ENCODE measurements at regions not wholly inside any gene's neighbourhood (a gene's known extent, or its start where the extent isn't known, plus 50 kb on each side); places are given as distances from the start of the nearest gene placed in this dataset.

GRCh38 chr11:109093354-109093753 lies 328.6 kb upstream of the C11orf87 start:
- DNase-seq (ENCODE audit: low spot score in 2 of 2) (no peak), FAIRE-seq (no peak)

- peak; percentile 6 for FAIRE-seq
- DNase-seq (ENCODE audit: low spot score in 2 of 2): no peak
Measured at GRCh38 chr11:109096266-109096665, 325.7 kb upstream of the C11orf87 start.

- DNase-seq (ENCODE audit: low spot score in 2 of 2) (no peak), FAIRE-seq (no peak)
Measured at GRCh38 chr11:109106151-109106906, 315.7 kb upstream of the C11orf87 start.

GRCh38 chr11:109109150-109109549 lies 312.8 kb upstream of the C11orf87 start:
- DNase-seq (ENCODE audit: low spot score in 2 of 2) (no peak), FAIRE-seq (no peak)

- DNase-seq (ENCODE audit: low spot score in 2 of 2) (no peak), FAIRE-seq (no peak)
Measured at GRCh38 chr11:109109571-109110315, 312.2 kb upstream of the C11orf87 start.

GRCh38 chr11:109112261-109112660 lies 309.7 kb upstream of the C11orf87 start:
- DNase-seq (ENCODE audit: low spot score in 2 of 2) (no peak), FAIRE-seq (no peak)

GRCh38 chr11:109112821-109113280 lies 309.1 kb upstream of the C11orf87 start:
- FAIRE-seq: no peak
- no peak for DNase-seq (ENCODE audit: low spot score in 2 of 2)

GRCh38 chr11:109120341-109120740 lies 301.6 kb upstream of the C11orf87 start:
- FAIRE-seq (no peak), DNase-seq (ENCODE audit: low spot score in 2 of 2) (no peak)

GRCh38 chr11:109121173-109121932 lies 300.6 kb upstream of the C11orf87 start:
- FAIRE-seq (no peak), DNase-seq (ENCODE audit: low spot score in 2 of 2) (no peak)

- no peak for FAIRE-seq
- DNase-seq (ENCODE audit: low spot score in 2 of 2): no peak
Measured at GRCh38 chr11:109123816-109124787, 297.9 kb upstream of the C11orf87 start.

- FAIRE-seq (no peak), DNase-seq (ENCODE audit: low spot score in 2 of 2) (no peak)
Measured at GRCh38 chr11:109130910-109131309, 291.1 kb upstream of the C11orf87 start.

GRCh38 chr11:109132539-109132938 lies 289.5 kb upstream of the C11orf87 start:
- DNase-seq (ENCODE audit: low spot score in 2 of 2) (no peak), FAIRE-seq (no peak)

GRCh38 chr11:109133159-109133558 lies 288.8 kb upstream of the C11orf87 start:
- FAIRE-seq (no peak), DNase-seq (ENCODE audit: low spot score in 2 of 2) (no peak)

GRCh38 chr11:109135627-109136026 lies 286.4 kb upstream of the C11orf87 start:
- no peak for FAIRE-seq
- DNase-seq (ENCODE audit: low spot score in 2 of 2): no peak

- DNase-seq (ENCODE audit: low spot score in 2 of 2) (no peak), FAIRE-seq (no peak)
Measured at GRCh38 chr11:109138196-109138595, 283.8 kb upstream of the C11orf87 start.

- FAIRE-seq: no peak
- no peak for DNase-seq (ENCODE audit: low spot score in 2 of 2)
Measured at GRCh38 chr11:109140426-109140825, 281.6 kb upstream of the C11orf87 start.

- FAIRE-seq: no peak
- no peak for DNase-seq (ENCODE audit: low spot score in 2 of 2)
Measured at GRCh38 chr11:109140857-109141515, 281.0 kb upstream of the C11orf87 start.

- FAIRE-seq (no peak), DNase-seq (ENCODE audit: low spot score in 2 of 2) (no peak)
Measured at GRCh38 chr11:109145287-109145686, 276.7 kb upstream of the C11orf87 start.

- DNase-seq (ENCODE audit: low spot score in 2 of 2) (no peak), FAIRE-seq (no peak)
Measured at GRCh38 chr11:109147726-109148125, 274.3 kb upstream of the C11orf87 start.
